ENCODE measurements at regions not wholly inside any gene's neighbourhood (a gene's known extent, or its start where the extent isn't known, plus 50 kb on each side); places are given as distances from the start of the nearest gene placed in this dataset.
A peak's percentile ranks its signal among the peaks of the same experiment; 100 is the strongest.

GRCh38 chr1:234988536-234988935 is 140.1 kb downstream of the TOMM20 start:
- DNase-seq (ENCODE audit: low spot score) = no peak

- DNase-seq (ENCODE audit: low spot score) = no peak
Observed at GRCh38 chr1:234988155-234988517, 140.5 kb downstream of the TOMM20 start.

- peak; percentile 80 for DNase-seq (ENCODE audit: low spot score)
Observed at GRCh38 chr1:234987415-234988154, 141.1 kb downstream of the TOMM20 start.

- no peak for DNase-seq (ENCODE audit: low spot score)
Observed at GRCh38 chr1:234986750-234987414, 141.8 kb downstream of the TOMM20 start.

GRCh38 chr1:234985516-234986294 is 142.9 kb downstream of the TOMM20 start:
- DNase-seq (ENCODE audit: low spot score) = no peak

GRCh38 chr1:234985007-234985370 is 143.6 kb downstream of the TOMM20 start:
- DNase-seq (ENCODE audit: low spot score) = no peak

- DNase-seq (ENCODE audit: low spot score) = no peak
Observed at GRCh38 chr1:234983564-234984238, 144.9 kb downstream of the TOMM20 start.

- no peak for DNase-seq (ENCODE audit: low spot score)
Observed at GRCh38 chr1:234981758-234982157, 146.9 kb downstream of the TOMM20 start.

- DNase-seq (ENCODE audit: low spot score) = peak; percentile 83
Observed at GRCh38 chr1:234980645-234981396, 147.8 kb downstream of the TOMM20 start.

- peak; percentile 20 for DNase-seq (ENCODE audit: low spot score)
Observed at GRCh38 chr1:234980291-234980644, 148.4 kb downstream of the TOMM20 start.

- DNase-seq (ENCODE audit: low spot score) = no peak
Observed at GRCh38 chr1:234979296-234980279, 149.0 kb downstream of the TOMM20 start.

- no peak for DNase-seq (ENCODE audit: low spot score)
Observed at GRCh38 chr1:234978397-234979295, 150.0 kb downstream of the TOMM20 start.

GRCh38 chr1:234977875-234978396 is 150.7 kb downstream of the TOMM20 start:
- DNase-seq (ENCODE audit: low spot score) = no peak

GRCh38 chr1:234976861-234977680 is 151.6 kb downstream of the TOMM20 start:
- DNase-seq (ENCODE audit: low spot score) = no peak

- DNase-seq (ENCODE audit: low spot score) = no peak
Observed at GRCh38 chr1:234975941-234976860, 152.4 kb downstream of the TOMM20 start.

- DNase-seq (ENCODE audit: low spot score) = peak; percentile 55
Observed at GRCh38 chr1:234975122-234975940, 153.3 kb downstream of the TOMM20 start.

All from AG20443 (cell line).